ENCODE measurements at regions not wholly inside any gene's neighbourhood (a gene's known extent, or its start where the extent isn't known, plus 50 kb on each side); places are given as distances from the start of the nearest gene placed in this dataset.

- H3K4me3 ChIP-seq (ENCODE audit: low read depth, low read length), result no peak overlapping the region
- DNase-seq (ENCODE audit: low read depth), result no peak
- no peak for TF ChIP-seq MAX (IDR thresholded peaks at IDR 0.05; ENCODE audit: low read depth, low read length)
- no peak for TF ChIP-seq POLR2A (IDR thresholded peaks at IDR 0.05; ENCODE audit: extremely low read depth, insufficient read length)
- TF ChIP-seq MYC (IDR thresholded peaks at IDR 0.05; ENCODE audit: low read depth, low read length), result no peak
- no peak for TF ChIP-seq CTCF (IDR thresholded peaks at IDR 0.05; ENCODE audit: low read depth, low read length)
Observed at GRCh38 chr6:147103007-147103406, 101.2 kb upstream of the STXBP5 start.

GRCh38 chr6:147103694-147104093, 100.5 kb upstream of the STXBP5 start:
- TF ChIP-seq MAX (IDR thresholded peaks at IDR 0.05; ENCODE audit: low read depth, low read length) (no peak), MYC (IDR thresholded peaks at IDR 0.05; ENCODE audit: low read depth, low read length) (no peak), POLR2A (IDR thresholded peaks at IDR 0.05; ENCODE audit: extremely low read depth, insufficient read length) (no peak), CTCF (IDR thresholded peaks at IDR 0.05; ENCODE audit: low read depth, low read length) (no peak)
- DNase-seq (ENCODE audit: low read depth), result peak; percentile 78
- no peak overlapping the region for H3K4me3 ChIP-seq (ENCODE audit: low read depth, low read length)

- TF ChIP-seq CTCF (IDR thresholded peaks at IDR 0.05; ENCODE audit: low read depth, low read length) (no peak), MAX (IDR thresholded peaks at IDR 0.05; ENCODE audit: low read depth, low read length) (no peak), MYC (IDR thresholded peaks at IDR 0.05; ENCODE audit: low read depth, low read length) (no peak), POLR2A (IDR thresholded peaks at IDR 0.05; ENCODE audit: extremely low read depth, insufficient read length) (no peak)
- DNase-seq (ENCODE audit: low read depth), result no peak
- H3K4me3 ChIP-seq (ENCODE audit: low read depth, low read length), result no peak overlapping the region
Observed at GRCh38 chr6:147105786-147106185, 98.4 kb upstream of the STXBP5 start.

GRCh38 chr6:147106759-147107401, 97.3 kb upstream of the STXBP5 start:
- peak; percentile 80 for DNase-seq (ENCODE audit: low read depth)
- H3K4me3 ChIP-seq (ENCODE audit: low read depth, low read length), result peak overlapping the region; percentile 47
- TF ChIP-seq MAX (IDR thresholded peaks at IDR 0.05; ENCODE audit: low read depth, low read length) (no peak), POLR2A (IDR thresholded peaks at IDR 0.05; ENCODE audit: extremely low read depth, insufficient read length) (no peak), CTCF (IDR thresholded peaks at IDR 0.05; ENCODE audit: low read depth, low read length) (no peak), MYC (IDR thresholded peaks at IDR 0.05; ENCODE audit: low read depth, low read length) (no peak)

- peak; percentile 16 for DNase-seq (ENCODE audit: low read depth)
- no peak overlapping the region for H3K4me3 ChIP-seq (ENCODE audit: low read depth, low read length)
- no peak for TF ChIP-seq POLR2A (IDR thresholded peaks at IDR 0.05; ENCODE audit: extremely low read depth, insufficient read length)
- TF ChIP-seq MYC (IDR thresholded peaks at IDR 0.05; ENCODE audit: low read depth, low read length), result no peak
- TF ChIP-seq MAX (IDR thresholded peaks at IDR 0.05; ENCODE audit: low read depth, low read length), result no peak
- TF ChIP-seq CTCF (IDR thresholded peaks at IDR 0.05; ENCODE audit: low read depth, low read length), result no peak
Observed at GRCh38 chr6:147108259-147108910, 95.8 kb upstream of the STXBP5 start.
